ENCODE measurements at regions not wholly inside any gene's neighbourhood (a gene's known extent, or its start where the extent isn't known, plus 50 kb on each side); places are given as distances from the start of the nearest gene placed in this dataset.

DNA sequence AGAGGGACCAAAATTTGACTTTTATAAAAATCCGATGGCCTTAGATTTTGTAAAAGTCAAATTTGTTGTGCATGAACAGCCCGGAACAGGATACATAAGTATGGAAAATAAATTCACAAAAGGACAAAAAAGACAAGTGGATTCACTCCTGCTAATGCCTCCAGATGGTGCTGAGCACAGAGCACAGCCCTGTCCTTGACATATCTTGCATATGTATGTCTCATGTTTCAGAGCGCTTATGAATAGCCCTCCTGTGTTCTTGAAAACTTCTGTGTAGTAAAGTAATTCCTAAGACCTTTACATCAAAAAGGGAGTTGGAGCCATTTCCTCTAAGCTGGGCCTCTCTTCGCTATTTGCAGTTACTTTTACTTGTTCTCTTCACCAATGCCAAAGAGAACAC lies 110.7 kb upstream of the RAB3GAP2 start:
- TF ChIP-seq, protein P1, sequence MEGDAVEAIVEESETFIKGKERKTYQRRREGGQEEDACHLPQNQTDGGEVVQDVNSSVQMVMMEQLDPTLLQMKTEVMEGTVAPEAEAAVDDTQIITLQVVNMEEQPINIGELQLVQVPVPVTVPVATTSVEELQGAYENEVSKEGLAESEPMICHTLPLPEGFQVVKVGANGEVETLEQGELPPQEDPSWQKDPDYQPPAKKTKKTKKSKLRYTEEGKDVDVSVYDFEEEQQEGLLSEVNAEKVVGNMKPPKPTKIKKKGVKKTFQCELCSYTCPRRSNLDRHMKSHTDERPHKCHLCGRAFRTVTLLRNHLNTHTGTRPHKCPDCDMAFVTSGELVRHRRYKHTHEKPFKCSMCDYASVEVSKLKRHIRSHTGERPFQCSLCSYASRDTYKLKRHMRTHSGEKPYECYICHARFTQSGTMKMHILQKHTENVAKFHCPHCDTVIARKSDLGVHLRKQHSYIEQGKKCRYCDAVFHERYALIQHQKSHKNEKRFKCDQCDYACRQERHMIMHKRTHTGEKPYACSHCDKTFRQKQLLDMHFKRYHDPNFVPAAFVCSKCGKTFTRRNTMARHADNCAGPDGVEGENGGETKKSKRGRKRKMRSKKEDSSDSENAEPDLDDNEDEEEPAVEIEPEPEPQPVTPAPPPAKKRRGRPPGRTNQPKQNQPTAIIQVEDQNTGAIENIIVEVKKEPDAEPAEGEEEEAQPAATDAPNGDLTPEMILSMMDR (IDR thresholded peaks at IDR 0.05; ENCODE audit: insufficient read depth, low read length): no peak
- no peak for TF ChIP-seq GABPA (IDR thresholded peaks at IDR 0.05; ENCODE audit: low read depth)
